H54 (cell line): ENCODE measurements at regions not wholly inside any gene's neighbourhood (a gene's known extent, or its start where the extent isn't known, plus 50 kb on each side); places are given as distances from the start of the nearest gene placed in this dataset.

Experiments used
- DNase-seq: peaks from one replicate; pipeline ENCODE4 v3.0.0; 2011; ENCODE audit warnings: low spot score, mixed read lengths; ENCODE audit not compliant: insufficient read length
- FAIRE-seq: peaks from 3 replicates; lab custom pipeline; 2011; peaks lifted over from hg19 to GRCh38; lab: Jason Lieb, UNC
- POLR2A ChIP-seq: IDR thresholded peaks from 2 replicates; pipeline ENCODE4 v1.6.1; 2011; ENCODE audit warnings: low read depth, mild to moderate bottlenecking, low read length

DNA sequence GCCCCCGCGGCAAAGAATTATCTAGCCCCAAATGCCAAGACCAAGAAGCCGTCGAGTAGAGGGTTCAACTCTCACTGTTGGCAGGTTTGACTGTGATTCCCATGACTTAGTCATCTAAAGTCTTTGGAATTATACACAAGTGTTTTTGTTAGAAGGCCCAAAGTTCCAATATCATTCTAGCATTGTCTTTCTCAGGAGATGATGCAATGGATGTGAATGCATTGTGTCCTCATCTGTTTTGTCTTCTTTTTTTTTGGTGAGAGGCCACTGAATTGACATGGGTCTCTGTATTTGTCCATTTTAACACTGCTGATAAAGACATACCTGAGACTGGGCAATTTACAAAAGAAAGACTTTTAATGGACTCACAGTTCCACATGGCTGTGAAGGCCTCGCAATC, 290.5 kb upstream of the ZFP64 start:
- no peak for FAIRE-seq
- no peak for TF ChIP-seq POLR2A
- DNase-seq, result no peak

GRCh38 chr20:52481443-52481842, 289.9 kb upstream of the ZFP64 start:
- no peak for FAIRE-seq
- TF ChIP-seq POLR2A, result no peak
- no peak for DNase-seq

- no peak for FAIRE-seq
- no peak for TF ChIP-seq POLR2A
- no peak for DNase-seq
These were observed 284.6 kb upstream of the ZFP64 start for GRCh38 chr20:52476074-52476750.

GRCh38 chr20:52473186-52473585, 281.6 kb upstream of the ZFP64 start:
- FAIRE-seq (no peak), DNase-seq (no peak)
- TF ChIP-seq POLR2A, result no peak

- TF ChIP-seq POLR2A, result no peak
- DNase-seq (no peak), FAIRE-seq (no peak)
These were observed 279.0 kb upstream of the ZFP64 start for GRCh38 chr20:52470561-52470960.

DNA sequence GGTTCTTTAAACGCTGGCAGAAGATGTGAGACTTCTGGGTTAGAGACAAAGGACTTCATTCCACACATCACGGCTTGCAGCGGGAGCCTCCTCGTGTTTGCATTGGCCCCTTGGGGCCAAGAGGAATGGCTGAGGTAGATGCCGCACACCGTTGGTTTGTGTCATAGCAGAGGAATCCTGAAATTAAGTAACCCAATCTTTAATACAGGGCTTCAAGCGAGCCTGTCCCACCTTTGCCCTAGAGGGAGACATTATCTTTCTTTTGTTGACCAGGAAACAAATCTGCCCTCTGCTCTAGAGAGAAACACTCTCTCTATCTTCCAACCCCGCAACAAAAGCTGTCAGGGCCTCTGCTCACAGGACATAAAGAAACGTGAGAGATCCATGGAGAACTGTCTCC, 277.5 kb upstream of the ZFP64 start:
- FAIRE-seq, result no peak
- no peak for TF ChIP-seq POLR2A
- DNase-seq, result no peak

GRCh38 chr20:52465991-52466390, 274.4 kb upstream of the ZFP64 start:
- DNase-seq (no peak), FAIRE-seq (no peak)
- TF ChIP-seq POLR2A, result no peak

DNA sequence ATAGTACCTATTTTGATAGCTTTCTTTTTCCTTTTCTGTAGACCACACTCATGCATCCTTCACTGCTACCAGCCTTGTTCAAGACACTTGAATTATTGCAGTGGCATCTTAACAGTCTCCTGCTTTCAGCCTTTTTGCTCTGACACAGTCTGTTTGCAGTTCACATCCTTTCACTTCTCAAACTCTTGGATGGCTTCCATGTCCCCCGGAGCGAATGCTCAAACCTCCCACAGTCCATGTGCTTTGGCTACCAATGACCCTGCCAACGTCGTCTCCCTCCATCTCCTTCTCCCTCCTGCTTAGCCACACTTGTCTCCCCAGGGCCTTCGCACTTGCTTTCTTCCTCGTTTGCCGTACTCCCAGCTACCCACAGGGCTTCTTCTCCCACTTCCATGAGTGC, 270.0 kb upstream of the ZFP64 start:
- DNase-seq (no peak), FAIRE-seq (no peak)
- TF ChIP-seq POLR2A, result no peak

DNA sequence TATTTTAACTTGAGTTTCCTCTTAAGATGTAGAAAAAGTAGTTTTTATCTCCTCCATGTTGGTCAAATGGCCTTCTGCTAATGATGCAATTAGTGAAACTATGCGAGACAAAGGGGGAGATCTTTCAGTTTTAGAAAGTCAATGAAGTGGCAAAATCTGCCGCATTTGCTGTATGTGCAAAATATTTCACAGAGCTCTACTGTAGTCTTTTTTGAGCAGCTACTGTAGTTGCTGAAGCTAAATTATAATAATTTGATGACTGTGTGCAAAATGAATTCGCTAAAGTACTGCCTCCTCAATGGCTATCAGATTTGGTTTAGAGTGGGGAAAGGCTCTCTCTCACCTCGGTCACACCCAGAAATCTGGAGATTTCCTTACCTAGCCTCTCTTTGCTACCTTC, 267.6 kb upstream of the ZFP64 start:
- no peak for TF ChIP-seq POLR2A
- FAIRE-seq, result no peak
- DNase-seq, result no peak

GRCh38 chr20:52457826-52458225, 266.2 kb upstream of the ZFP64 start:
- no peak for TF ChIP-seq POLR2A
- FAIRE-seq (no peak), DNase-seq (no peak)

DNA sequence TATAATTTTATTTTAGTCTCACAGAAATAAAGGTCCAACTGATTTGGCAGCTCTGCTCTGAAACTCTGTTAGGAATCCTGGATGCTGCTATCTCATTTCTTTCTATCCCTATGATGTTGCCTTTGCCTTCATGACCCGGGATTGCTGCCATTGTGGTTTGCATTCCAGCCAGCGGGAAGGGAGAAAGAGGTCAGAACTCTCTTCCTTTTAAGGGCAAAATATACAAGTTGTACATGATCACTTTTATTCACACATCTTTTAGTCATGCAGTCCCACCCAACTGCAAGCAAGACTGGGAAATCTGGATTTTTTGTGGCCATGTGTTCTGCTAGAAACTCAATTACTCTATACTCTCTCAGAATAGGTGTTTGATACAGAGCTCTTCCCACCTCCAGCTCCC, 263.1 kb upstream of the ZFP64 start:
- no peak for DNase-seq
- FAIRE-seq, result no peak
- TF ChIP-seq POLR2A, result no peak

DNA sequence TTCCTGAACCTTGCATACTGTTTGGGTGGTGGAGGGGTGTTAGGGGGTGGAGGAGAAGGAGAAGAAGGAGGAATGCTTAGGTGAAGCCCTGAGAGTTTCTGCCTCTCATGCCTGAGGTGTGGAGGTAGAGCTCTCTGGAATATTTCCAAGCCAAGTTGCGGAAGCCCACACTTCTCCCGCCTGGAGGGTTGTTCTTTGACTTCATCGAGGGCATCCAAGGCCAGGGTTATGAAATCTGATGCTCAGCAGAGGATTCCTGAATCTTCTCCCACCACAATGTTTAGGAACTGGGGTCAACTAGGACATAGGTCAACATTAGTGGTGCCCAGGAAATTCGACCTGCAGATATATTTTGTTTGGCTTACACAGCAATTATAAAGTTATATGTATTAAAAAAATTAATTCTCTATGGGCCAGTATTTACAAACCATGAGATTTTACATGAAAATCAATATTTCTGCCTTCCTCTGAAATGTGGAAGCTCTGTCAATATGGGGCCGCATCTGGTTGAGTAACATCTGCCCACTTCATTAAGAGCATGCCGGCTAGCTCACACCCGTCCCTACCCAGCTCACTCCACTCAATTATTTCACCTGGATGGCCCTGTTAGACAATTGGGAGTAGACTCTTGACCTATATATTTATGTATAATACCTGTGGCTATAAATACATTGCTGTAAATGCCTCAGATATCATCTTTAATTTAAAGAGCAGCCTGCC, 257.1 kb upstream of the ZFP64 start:
- DNase-seq, result no peak
- no peak for FAIRE-seq
- no peak for TF ChIP-seq POLR2A

DNA sequence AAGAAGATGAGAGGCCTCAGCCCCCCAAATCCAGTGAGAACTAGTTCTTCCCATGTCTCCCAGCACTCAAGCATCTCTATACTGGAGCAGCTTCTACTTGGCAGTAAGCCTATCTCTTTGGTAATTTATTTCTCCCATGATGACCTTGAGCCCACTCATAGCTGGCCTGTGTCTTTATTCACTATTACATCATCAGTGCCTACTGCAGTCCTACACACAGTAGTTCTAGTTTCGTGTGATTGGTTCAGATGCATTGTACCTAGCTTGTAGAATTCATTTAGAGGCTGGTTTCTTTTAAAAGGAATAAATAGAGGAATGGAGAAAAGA, 255.6 kb upstream of the ZFP64 start:
- FAIRE-seq (no peak), DNase-seq (no peak)
- TF ChIP-seq POLR2A, result no peak

DNA sequence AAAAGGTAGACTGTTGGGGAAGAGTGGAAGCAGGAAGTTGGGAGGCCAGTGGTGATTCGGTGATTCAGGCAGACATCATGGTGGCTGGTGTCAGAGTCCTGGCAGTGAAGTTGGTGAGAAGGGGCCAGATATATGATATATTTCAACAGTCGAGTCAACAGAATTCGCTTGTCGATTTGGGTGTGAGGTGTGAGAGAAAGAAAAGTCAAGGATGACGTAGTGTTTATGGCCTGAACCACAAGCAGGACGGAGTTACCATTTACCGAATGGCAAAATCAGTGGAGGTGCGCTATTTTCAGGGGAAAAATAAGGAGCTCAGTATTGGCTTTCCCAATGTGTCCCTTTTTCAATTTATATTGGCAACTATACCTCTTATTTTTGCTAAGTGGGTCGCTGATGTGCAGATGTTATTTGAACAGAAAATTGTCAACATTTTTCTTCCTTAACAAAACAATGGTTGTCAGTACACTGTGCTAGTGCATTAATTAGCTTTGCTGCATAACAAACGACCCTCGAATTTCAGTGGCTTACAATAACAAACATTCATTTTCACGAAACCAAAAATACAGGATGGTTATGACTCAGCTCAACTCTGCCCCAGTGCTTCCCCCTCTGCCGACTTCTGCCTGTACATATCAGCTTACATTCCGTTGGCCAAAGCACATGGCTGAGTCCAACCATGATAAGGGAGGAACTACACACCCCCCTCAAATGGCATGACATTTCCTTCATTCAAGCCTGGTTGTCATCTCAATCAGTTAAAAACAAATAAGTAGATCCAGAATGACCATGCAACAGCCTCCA, 255.0 kb upstream of the ZFP64 start:
- no peak for FAIRE-seq
- no peak for TF ChIP-seq POLR2A
- DNase-seq, result no peak

DNA sequence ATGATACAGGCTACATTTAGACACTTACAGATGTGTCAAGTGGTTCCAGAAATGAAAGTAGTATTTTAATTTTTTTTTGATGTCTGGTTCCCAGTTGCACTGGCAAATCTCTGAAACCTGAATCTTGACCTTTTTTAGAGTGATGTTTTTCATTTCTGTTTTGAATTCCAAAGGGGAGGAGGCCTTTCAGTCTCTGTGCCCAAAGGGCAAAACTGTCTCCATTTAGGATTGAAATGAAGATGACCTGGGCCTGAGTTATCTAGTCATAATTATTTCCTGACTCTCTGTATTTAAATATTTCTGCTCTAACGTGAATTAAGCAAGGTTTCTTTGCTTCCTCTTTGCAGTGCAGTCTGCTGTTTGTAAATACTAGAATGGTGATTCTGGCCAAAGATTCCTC, 252.9 kb upstream of the ZFP64 start:
- TF ChIP-seq POLR2A, result no peak
- FAIRE-seq, result no peak
- DNase-seq, result no peak
